Erythroblast (primary cell): ENCODE measurements at regions not wholly inside any gene's neighbourhood (a gene's known extent, or its start where the extent isn't known, plus 50 kb on each side); places are given as distances from the start of the nearest gene placed in this dataset.
"Not testable (repeated sequence)": the region's sequence is repeated elsewhere in the genome, so short reads cannot be mapped to it uniquely, and the experiment has no call there.

Experiments used
- DNase-seq, 2 experiments: peaks; one replicate each; lab custom pipeline; 2025; lab: John Stamatoyannopoulos, UW
- GATA1 ChIP-seq: IDR thresholded peaks from 2 replicates; pipeline ENCODE4 v1.6.1; 2011; ENCODE audit warnings: low read depth, mild to moderate bottlenecking, control low read depth, low read length, moderate library complexity
- POLR2A ChIP-seq: IDR thresholded peaks from 2 replicates; pipeline ENCODE4 v1.6.1; 2011; ENCODE audit warnings: mild to moderate bottlenecking, low read length

- TF ChIP-seq POLR2A (no peak), GATA1 (no peak)
- DNase-seq, result no peak
Measured at GRCh38 chr3:177622520-177622919, 425.2 kb upstream of the TBL1XR1 start.

- DNase-seq, result no peak
- no peak for TF ChIP-seq POLR2A
- no peak for TF ChIP-seq GATA1
Measured at GRCh38 chr3:177622982-177623617, 425.8 kb upstream of the TBL1XR1 start.

- no peak for TF ChIP-seq POLR2A
- TF ChIP-seq GATA1, result no peak
Measured at GRCh38 chr3:177624528-177625495, 427.5 kb upstream of the TBL1XR1 start.

GRCh38 chr3:177626045-177626444 lies 428.8 kb upstream of the TBL1XR1 start:
- TF ChIP-seq GATA1, result no peak
- no peak for TF ChIP-seq POLR2A
- DNase-seq, result no peak

More at GRCh38 chr3:177624528-177625495, 427.5 kb upstream of the TBL1XR1 start:
- DNase-seq, result no peak

GRCh38 chr3:177628095-177628719 lies 430.9 kb upstream of the TBL1XR1 start:
- DNase-seq, result not testable (repeated sequence)

- DNase-seq, result no peak
- no peak for TF ChIP-seq GATA1
- TF ChIP-seq POLR2A, result no peak
Measured at GRCh38 chr3:177629276-177629675, 432.0 kb upstream of the TBL1XR1 start.

- no peak for DNase-seq
- no peak for TF ChIP-seq POLR2A
- no peak for TF ChIP-seq GATA1
Measured at GRCh38 chr3:177633671-177634207, 436.5 kb upstream of the TBL1XR1 start.

- DNase-seq, result not testable (repeated sequence)
Measured at GRCh38 chr3:177635601-177636106, 438.4 kb upstream of the TBL1XR1 start.

- DNase-seq, result no peak
Measured at GRCh38 chr3:177640319-177640965, 443.2 kb upstream of the TBL1XR1 start.

GRCh38 chr3:177641206-177641605 lies 443.9 kb upstream of the TBL1XR1 start:
- TF ChIP-seq GATA1 (no peak), POLR2A (no peak)
- no peak for DNase-seq

More at GRCh38 chr3:177640319-177640965, 443.2 kb upstream of the TBL1XR1 start:
- TF ChIP-seq GATA1 (no peak), POLR2A (no peak)

- no peak for DNase-seq
- TF ChIP-seq POLR2A (no peak), GATA1 (no peak)
Measured at GRCh38 chr3:177642042-177642803, 444.9 kb upstream of the TBL1XR1 start.

GRCh38 chr3:177642804-177643125 lies 445.5 kb upstream of the TBL1XR1 start:
- DNase-seq, result no peak
- TF ChIP-seq GATA1 (no peak), POLR2A (no peak)

- TF ChIP-seq GATA1, result no peak
- no peak for DNase-seq
Measured at GRCh38 chr3:177646749-177647148, 449.5 kb upstream of the TBL1XR1 start.
